CD14-positive monocyte (primary cell): ENCODE measurements at regions not wholly inside any gene's neighbourhood (a gene's known extent, or its start where the extent isn't known, plus 50 kb on each side); places are given as distances from the start of the nearest gene placed in this dataset.

ENCODE experiments used
- DNase-seq, 3 donors: peaks; one replicate each; pipeline ENCODE4 v3.0.0-alpha.2; 2011 to 2022
- H2AFZ ChIP-seq: 2 replicates; pipeline ENCODE4 v1.6.0; 2012; ENCODE audit warnings: mild to moderate bottlenecking, low read depth, low read length, inconsistent platforms; ENCODE audit not compliant: insufficient read depth, poor library complexity, severe bottlenecking
- H3K27ac ChIP-seq, 2 donors: 1 replicate in 1 of 2; 2 replicates in 1 of 2; pipeline ENCODE4 v1.5.1; 2012 to 2013; ENCODE audit warnings: low read length in 2 of 2, control low read depth in 1 of 2, inconsistent platforms in 1 of 2, low read depth in 1 of 2, mild to moderate bottlenecking in 1 of 2
- H3K27me3 ChIP-seq, 2 donors: one replicate each; pipeline versions ENCODE4 v1.6.0 to v1.6.1; 2011 to 2013; ENCODE audit warnings: low read length in 2 of 2; ENCODE audit not compliant: control insufficient read depth in 2 of 2, insufficient read depth in 2 of 2
- H3K36me3 ChIP-seq, 2 donors: replicated peaks in 1 of 2; 1 replicate in 1 of 2; 2 replicates in 1 of 2; pipeline versions ENCODE4 v1.5.1 to v1.6.1; 2012 to 2013; ENCODE audit warnings: low read length in 2 of 2, control low read depth in 1 of 2, inconsistent platforms in 1 of 2, mild to moderate bottlenecking in 1 of 2; ENCODE audit not compliant: insufficient read depth in 2 of 2, control insufficient read depth in 1 of 2
- H3K4me1 ChIP-seq, 2 donors: 1 replicate in 1 of 2; 2 replicates in 1 of 2; pipeline versions ENCODE4 v1.5.1 to v1.6.1; 2012 to 2013; ENCODE audit warnings: low read length in 2 of 2, control low read depth in 1 of 2, inconsistent platforms in 1 of 2, mild to moderate bottlenecking in 1 of 2, moderate library complexity in 1 of 2; ENCODE audit not compliant: insufficient read depth in 2 of 2, control insufficient read depth in 1 of 2
- H3K4me2 ChIP-seq: replicated peaks from 2 replicates; pipeline ENCODE3; 2012; ENCODE audit warnings: low read length, moderate library complexity, mild to moderate bottlenecking; ENCODE audit not compliant: poor library complexity, severe bottlenecking; ENCODE audit errors: extremely low read depth
- H3K4me3 ChIP-seq, 3 experiments: fragments of 200-600 bp in 1 of 3; sonication (generic) in 1 of 3; replicated peaks in 1 of 3; 1 replicate in 2 of 3; 2 replicates in 1 of 3; pipeline ENCODE4 v1.5.1; 2011 to 2013; ENCODE audit warnings: low read length in 3 of 3, mild to moderate bottlenecking in 3 of 3, control low read depth in 2 of 3, low read depth in 2 of 3, inconsistent platforms in 1 of 3, moderate library complexity in 1 of 3
- H3K79me2 ChIP-seq: 2 replicates; pipeline ENCODE4 v1.6.0; 2012; ENCODE audit warnings: mild to moderate bottlenecking, control low read depth, inconsistent platforms, low read length, moderate library complexity; ENCODE audit not compliant: insufficient read depth
- H3K9ac ChIP-seq: 2 replicates; pipeline ENCODE4 v1.6.0; 2017; ENCODE audit warnings: low read length, mild to moderate bottlenecking; ENCODE audit not compliant: insufficient read depth, poor library complexity, severe bottlenecking
- H3K9me3 ChIP-seq, 2 donors: replicated peaks in 1 of 2; 1 replicate in 1 of 2; 2 replicates in 1 of 2; pipeline versions ENCODE4 v1.5.1 to v1.6.1; 2012 to 2013; ENCODE audit warnings: low read length in 2 of 2, control low read depth in 1 of 2; ENCODE audit not compliant: control insufficient read depth in 1 of 2, insufficient read depth in 1 of 2
- H4K20me1 ChIP-seq: 2 replicates; pipeline ENCODE4 v1.6.0; 2012; ENCODE audit warnings: mild to moderate bottlenecking, low read length, control low read depth, moderate library complexity; ENCODE audit not compliant: insufficient read depth
- H3K27ac Mint-ChIP-seq, 7 donors: one replicate each; pipeline ENCODE4 v1.8.0; 2020; ENCODE audit warnings: mild to moderate bottlenecking in 7 of 7, mixed read lengths in 7 of 7, moderate library complexity in 6 of 7, inconsistent platforms in 2 of 7
- H3K27me3 Mint-ChIP-seq, 3 donors: one replicate each; pipeline ENCODE4 v1.8.0; 2021 to 2022; ENCODE audit warnings: low read depth in 3 of 3, mild to moderate bottlenecking in 3 of 3, mixed read lengths in 3 of 3, moderate library complexity in 3 of 3, inconsistent platforms in 1 of 3
- H3K36me3 Mint-ChIP-seq, 2 donors: one replicate each; pipeline ENCODE4 v1.8.0; 2020; ENCODE audit warnings: mixed read lengths in 2 of 2, inconsistent platforms in 1 of 2, mild to moderate bottlenecking in 1 of 2
- H3K4me1 Mint-ChIP-seq: one replicate; pipeline ENCODE4 v1.8.0; 2020; ENCODE audit warnings: mild to moderate bottlenecking, mixed read lengths
- H3K4me3 Mint-ChIP-seq, 2 donors: one replicate each; pipeline ENCODE4 v1.8.0; 2020; ENCODE audit warnings: mild to moderate bottlenecking in 2 of 2, mixed read lengths in 2 of 2, moderate library complexity in 1 of 2
- H3K9me3 Mint-ChIP-seq, 7 donors: one replicate each; pipeline ENCODE4 v1.8.0; 2020 to 2022; ENCODE audit warnings: mixed read lengths in 7 of 7, mild to moderate bottlenecking in 6 of 7, moderate library complexity in 6 of 7, inconsistent platforms in 2 of 7
- CTCF ChIP-seq: fragments of 200-600 bp; IDR thresholded peaks from one replicate; pipeline ENCODE4 v1.8.0; 2022; ENCODE audit warnings: antibody characterized with exemption, mild to moderate bottlenecking
- WGBS: methylation state at CpG from one replicate; pipeline ENCODE4 v1.1.5; 2013; ENCODE audit warnings: missing lambda C conversion rate; ENCODE audit not compliant: insufficient coverage; 5-methylcytosine and 5-hydroxymethylcytosine counted together
- intact Hi-C, 2 donors: fragments of 100-400 bp; cut with micrococcal nuclease; formaldehyde crosslinking; loops; one replicate each; pipeline versions ENCODE4 v1.15.0 to v1.15.1; 2023

- Histone ChIP-seq H3K4me2 (no peak overlapping the region), H3K4me1 (no peaks in the 10 kb centered on the region), H4K20me1 (no peaks in the 10 kb centered on the region), H3K9me3 (no peaks in the 10 kb centered on the region), H3K9ac (no peak overlapping the region), H2AFZ (no peak overlapping the region), H3K4me3 (no peak overlapping the region), H3K27ac (no peak overlapping the region), H3K27me3 (peaks cover 8 to 11% of the 10 kb centered on the region in 2 donors), H3K79me2 (no peaks in the 10 kb centered on the region), H3K36me3 (no peaks in the 10 kb centered on the region)
- Mint-ChIP-seq H3K27ac (no peak overlapping the region), H3K27me3 (peaks cover 12 to 19% (median 19%) of the 10 kb centered on the region in 3 donors), H3K4me3 (no peak overlapping the region), H3K36me3 (no peaks in the 10 kb centered on the region), H3K4me1 (no peaks in the 10 kb centered on the region), H3K9me3 (no peaks in the 10 kb centered on the region)
- WGBS, result 82% methylated on average over 5 of the region's 7 CpGs
- no peak for TF ChIP-seq CTCF
- DNase-seq, result no peak
- intact Hi-C loops, result no loop called here
Measured at GRCh38 chr11:129734654-129735053, 81.0 kb upstream of the TMEM45B start.

GRCh38 chr11:129737831-129738230 is 77.8 kb upstream of the TMEM45B start:
- Histone ChIP-seq H2AFZ (no peak overlapping the region), H3K9ac (no peak overlapping the region), H4K20me1 (no peaks in the 10 kb centered on the region), H3K27me3 (peaks cover 8 to 11% of the 10 kb centered on the region in 2 donors), H3K27ac (no peak overlapping the region), H3K4me2 (no peak overlapping the region), H3K36me3 (no peaks in the 10 kb centered on the region), H3K79me2 (no peaks in the 10 kb centered on the region), H3K4me3 (no peak overlapping the region), H3K9me3 (no peaks in the 10 kb centered on the region), H3K4me1 (no peaks in the 10 kb centered on the region)
- Mint-ChIP-seq H3K9me3 (no peaks in the 10 kb centered on the region), H3K27ac (no peak overlapping the region), H3K36me3 (no peaks in the 10 kb centered on the region), H3K27me3 (peaks cover 8 to 19% (median 19%) of the 10 kb centered on the region in 3 donors), H3K4me1 (no peaks in the 10 kb centered on the region), H3K4me3 (peak overlapping the region in 1 of 2 donors; percentile 52)
- TF ChIP-seq CTCF, result no peak
- intact Hi-C loops, result no loop called here
- DNase-seq, result no peak
- WGBS, result 21% methylated on average over 7 of the region's 11 CpGs
